Hematopoietic multipotent progenitor cell treated with erythropoietin and hydrocortisone succinate and interleukin-3 and kit ligand, for 8 days (in vitro differentiated cells): ENCODE measurements at regions not wholly inside any gene's neighbourhood (a gene's known extent, or its start where the extent isn't known, plus 50 kb on each side); places are given as distances from the start of the nearest gene placed in this dataset.

ENCODE experiments used
- DNase-seq: peaks from one replicate; pipeline ENCODE4 v3.0.0-alpha.2; 2015

DNA sequence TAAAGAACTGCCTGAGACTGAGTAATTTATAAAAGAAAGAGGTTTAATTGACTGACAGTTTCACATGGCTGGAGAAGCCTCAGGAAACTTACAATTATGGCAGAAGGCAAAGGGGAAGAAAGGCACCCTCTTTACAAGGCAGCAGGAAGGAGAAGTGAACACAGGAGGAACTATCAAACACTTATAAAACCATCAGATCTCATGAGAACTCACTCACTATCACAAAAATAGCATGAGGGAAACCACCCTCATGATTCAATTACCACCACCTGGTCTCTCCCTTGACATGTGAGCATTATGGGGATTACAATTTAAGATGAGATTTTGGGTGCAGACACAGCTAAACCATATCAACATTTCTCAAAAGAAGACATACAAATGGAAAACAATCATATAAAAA lies 266.3 kb downstream of the EPM2A start:
- no peak for DNase-seq

- no peak for DNase-seq
Observed at GRCh38 chr6:145475794-145476396, 259.4 kb downstream of the EPM2A start.

DNA sequence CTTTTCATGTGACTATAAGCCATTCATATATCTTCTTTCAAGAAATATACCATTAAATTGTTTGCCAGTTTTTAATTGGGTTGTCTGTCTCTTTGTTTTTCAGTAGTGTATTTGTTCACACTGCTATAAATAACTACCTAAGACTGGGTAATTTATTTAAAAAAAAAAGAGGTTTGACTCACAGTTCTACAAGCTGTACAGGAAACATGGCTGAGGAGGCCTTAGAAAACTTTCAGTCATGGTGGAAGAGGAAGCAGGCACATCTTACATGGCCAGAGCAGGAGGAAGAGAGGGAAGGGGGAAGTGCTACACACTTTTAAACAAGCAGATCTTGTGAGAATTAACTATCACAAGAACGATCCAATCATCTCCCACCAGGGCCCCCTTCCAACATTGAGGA lies 255.3 kb downstream of the EPM2A start:
- DNase-seq: no peak

DNA sequence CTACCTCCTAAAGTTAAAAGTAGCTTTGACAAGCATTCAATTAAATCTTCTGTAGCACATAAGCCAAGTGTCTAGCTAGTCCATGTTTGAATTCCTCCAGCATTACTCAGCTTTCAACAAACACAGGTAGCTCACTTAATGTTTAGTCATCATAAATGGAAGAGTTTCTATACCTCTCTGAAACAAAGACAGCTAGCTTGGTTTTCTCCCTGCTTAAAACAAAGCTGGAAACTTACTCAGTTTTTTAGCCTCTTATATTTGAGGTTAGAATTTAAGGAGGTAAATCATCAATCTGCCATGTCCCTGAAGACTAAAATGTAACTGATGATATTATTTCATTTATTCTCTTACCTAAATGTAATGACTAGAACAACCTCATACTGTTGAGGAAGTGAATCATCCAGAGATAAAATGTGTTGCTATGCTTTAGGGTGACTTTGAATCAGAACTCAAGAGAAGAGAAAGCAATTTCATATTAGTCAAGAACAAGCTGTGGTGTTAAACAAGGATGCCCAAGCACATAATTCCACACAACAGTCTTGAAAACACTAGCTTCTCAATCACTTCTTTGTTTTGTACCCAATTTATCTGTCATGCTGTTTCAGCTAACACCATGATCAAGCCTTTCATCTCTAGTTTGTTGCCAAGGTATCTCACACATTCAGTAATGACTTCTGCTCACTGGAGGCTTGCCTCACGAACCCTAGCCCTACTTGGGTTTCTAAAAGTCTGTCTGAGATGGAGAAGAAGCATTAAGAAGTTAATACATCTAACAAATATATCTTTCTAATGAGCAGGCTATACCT lies 251.9 kb downstream of the EPM2A start:
- DNase-seq: no peak

- DNase-seq: no peak
Observed at GRCh38 chr6:145485288-145485687, 250.0 kb downstream of the EPM2A start.

GRCh38 chr6:145486306-145486705 lies 249.0 kb downstream of the EPM2A start:
- no peak for DNase-seq

DNA sequence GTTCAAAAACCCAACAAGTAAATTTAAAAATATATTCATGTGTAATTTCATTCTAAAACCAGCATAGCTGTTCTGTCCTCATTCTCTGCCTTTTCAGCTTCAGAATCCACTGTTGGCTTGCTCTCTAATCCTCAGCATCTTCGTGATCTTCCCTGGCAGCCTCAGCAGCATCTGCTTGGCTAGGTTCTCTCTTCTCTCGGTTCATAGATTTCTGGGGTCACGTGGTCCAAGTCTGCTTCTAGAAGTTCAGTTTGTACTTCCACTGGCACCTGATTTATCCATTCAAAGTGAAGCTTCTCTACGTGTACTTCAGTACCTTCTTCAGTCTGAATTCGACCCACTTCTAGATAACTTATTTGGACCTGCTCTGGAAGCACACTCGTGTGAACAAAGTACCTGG lies 245.7 kb downstream of the EPM2A start:
- no peak for DNase-seq

- no peak for DNase-seq
Observed at GRCh38 chr6:145490068-145490467, 245.3 kb downstream of the EPM2A start.

DNA sequence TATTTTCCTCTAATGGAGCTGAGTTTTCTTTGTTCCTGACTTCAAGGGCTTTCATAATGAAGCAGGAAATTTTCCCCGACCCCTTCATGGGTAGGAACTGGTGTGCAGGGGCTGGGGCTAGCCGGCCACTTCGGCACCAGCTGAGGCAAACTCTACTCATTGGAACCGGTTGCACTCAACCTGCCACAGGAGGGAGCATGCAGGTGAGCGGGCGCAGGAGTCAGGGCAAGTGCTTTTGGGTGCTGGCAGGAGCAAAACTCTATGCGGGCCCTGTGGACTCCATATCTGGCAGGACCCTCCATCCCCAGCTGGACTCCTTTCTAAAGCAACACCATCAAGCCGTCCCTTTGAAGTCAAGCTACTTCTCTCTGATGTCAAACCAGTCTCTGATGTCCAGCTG lies 244.2 kb downstream of the EPM2A start:
- no peak for DNase-seq

DNA sequence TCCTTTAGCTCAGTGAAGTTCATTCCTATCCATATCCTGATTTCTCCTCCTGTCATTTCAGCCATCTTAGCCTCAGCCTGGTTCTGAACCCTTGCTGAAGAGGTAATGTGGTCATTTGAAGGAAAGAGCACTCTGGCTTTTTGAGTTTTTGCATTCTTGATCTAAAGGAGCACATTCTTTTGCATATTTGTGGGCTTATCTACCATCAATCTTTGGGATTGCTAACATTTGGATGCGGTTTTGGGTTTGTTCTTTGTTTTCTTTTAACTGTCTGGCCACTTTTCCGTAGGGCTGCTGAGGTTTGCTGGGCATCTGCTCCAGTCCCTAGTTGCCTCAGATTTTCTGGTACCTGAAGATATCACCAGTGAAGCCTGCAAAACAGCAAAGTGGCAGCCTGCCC lies 238.3 kb downstream of the EPM2A start:
- no peak for DNase-seq

DNA sequence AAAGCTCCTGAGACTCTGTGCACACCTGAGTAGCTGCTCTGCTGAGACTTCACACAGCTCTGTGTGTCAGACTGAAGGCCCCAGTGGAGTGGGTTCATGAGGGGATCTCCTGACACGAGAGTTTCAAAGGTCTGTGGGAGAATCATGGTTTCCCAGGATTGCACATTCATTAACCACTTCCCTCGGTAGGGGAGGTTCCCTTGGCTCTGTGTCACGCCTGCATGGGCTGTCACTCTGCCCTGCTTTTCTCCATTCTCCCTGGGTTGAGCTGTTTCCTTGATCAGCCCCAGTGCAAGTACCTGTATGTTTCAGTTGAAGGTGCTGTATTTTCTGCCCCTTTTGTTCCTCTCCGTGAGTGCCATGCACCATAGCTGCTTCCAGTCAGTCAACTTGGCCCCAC lies 236.9 kb downstream of the EPM2A start:
- no peak for DNase-seq

DNA sequence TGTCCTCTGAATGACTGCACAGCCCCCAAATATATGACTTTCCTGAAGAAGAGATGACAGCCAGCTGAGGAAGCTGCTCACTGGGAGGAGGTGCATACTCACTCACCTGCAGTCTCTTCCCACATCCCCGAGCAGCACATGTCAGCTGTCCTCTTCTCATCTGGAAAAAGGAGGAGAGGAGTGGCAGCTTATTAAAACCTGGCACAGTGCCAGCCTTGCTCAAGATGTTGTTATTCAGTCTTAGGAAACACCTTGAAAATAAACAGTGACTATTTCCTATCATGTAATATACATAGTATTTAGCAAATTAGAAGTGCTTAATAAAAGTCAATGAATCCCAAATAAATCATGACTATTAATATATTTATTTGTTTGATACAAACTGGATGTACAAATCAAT lies 232.9 kb downstream of the EPM2A start:
- DNase-seq: no peak

DNA sequence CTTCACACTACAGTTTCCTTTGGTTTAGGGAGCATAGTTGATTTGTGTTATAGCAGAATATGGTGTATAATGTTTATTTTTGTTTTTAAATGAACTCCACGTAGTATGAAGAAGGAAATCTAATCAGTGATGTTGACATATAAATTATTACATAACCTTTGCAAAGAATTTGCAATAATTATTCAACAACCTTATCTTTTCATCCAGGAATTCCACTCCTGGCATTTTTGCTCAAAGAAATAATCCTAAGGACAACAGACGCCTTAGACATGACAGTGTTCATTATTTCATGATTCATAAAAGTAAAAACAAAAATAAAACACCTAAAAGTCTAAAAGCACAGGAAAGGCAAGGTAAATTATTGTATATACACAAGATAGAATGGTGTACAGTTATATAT lies 229.2 kb downstream of the EPM2A start:
- no peak for DNase-seq

- no peak for DNase-seq
Observed at GRCh38 chr6:145506565-145506964, 228.8 kb downstream of the EPM2A start.

- DNase-seq: no peak
Observed at GRCh38 chr6:145507239-145507638, 228.1 kb downstream of the EPM2A start.

DNA sequence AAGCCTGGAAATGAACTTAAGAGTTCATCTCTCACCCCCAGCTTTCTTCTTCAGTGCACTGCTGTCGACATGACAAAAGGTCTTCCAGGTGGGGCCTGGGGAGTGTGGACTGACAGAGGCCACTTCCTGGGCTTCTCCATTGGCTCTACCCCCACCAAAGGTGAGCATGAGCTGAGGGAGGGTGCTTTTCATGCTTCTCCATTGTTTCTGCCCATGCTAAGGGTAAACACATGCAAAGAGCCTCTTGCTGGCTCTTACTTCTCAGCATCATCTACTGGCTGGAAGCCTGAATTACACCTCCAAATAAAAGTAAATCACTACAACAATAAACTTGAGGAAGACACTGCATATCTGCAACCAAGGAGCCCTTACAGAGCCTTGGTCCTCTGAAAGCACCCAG lies 227.2 kb downstream of the EPM2A start:
- no peak for DNase-seq

- no peak for DNase-seq
Observed at GRCh38 chr6:145517492-145517891, 217.8 kb downstream of the EPM2A start.

GRCh38 chr6:145525038-145525437 lies 210.3 kb downstream of the EPM2A start:
- no peak for DNase-seq

- no peak for DNase-seq
Observed at GRCh38 chr6:145529582-145529981, 205.7 kb downstream of the EPM2A start.

DNA sequence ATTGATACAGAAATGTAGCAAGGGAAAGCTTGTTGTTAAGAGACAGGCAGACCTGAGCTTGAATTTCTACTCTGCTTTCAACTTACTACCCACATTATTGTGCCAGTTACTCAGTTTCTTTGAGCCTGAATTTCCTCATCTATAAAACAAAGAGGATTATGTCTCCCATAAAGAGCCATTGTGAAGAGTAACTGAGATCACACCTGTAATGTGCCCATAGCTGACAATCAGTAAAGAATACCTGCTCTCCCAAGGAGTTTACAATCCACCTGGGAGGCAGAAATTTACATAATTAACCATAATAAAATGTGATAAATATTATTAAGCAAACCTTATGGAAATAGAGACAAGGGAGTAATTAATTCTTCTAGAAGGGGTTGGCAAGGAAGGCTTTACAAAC lies 204.9 kb downstream of the EPM2A start:
- no peak for DNase-seq

- DNase-seq: no peak
Observed at GRCh38 chr6:145531032-145531431, 204.3 kb downstream of the EPM2A start.

GRCh38 chr6:145531822-145532221 lies 203.5 kb downstream of the EPM2A start:
- DNase-seq: no peak

DNA sequence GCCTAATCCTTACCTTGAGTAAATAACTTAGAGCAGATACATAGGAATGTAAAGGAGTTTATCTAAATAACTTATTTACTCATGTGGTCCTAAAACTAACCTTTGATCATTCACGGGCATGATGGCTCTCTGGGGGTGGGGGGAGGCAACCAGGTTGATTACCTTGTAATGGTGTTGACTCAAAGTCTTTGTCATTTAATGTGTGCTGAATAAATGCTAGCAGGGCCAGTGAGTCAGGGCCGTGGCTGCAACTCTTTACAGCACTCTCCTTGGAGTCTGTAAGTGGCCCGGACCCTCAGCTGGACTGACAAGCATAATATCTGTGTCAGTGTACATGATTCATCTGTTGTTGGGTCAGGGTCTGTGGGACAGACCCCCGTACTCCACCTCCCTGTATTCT lies 203.0 kb downstream of the EPM2A start:
- DNase-seq: no peak

GRCh38 chr6:145534989-145535388 lies 200.3 kb downstream of the EPM2A start:
- DNase-seq: no peak

GRCh38 chr6:145538989-145539388 lies 196.3 kb downstream of the EPM2A start:
- no peak for DNase-seq
